Smooth muscle cell (in vitro differentiated cells): ENCODE measurements at regions not wholly inside any gene's neighbourhood (a gene's known extent, or its start where the extent isn't known, plus 50 kb on each side); places are given as distances from the start of the nearest gene placed in this dataset.
"Not testable (repeated sequence)": the region's sequence is repeated elsewhere in the genome, so short reads cannot be mapped to it uniquely, and the experiment has no call there.

ENCODE experiments used
- DNase-seq: peaks from one replicate; lab custom pipeline; 2025; ENCODE audit not compliant: unreplicated experiment; lab: John Stamatoyannopoulos, UW
- H2AFZ ChIP-seq: fragments of 200-600 bp; sonication (generic); 2 replicates; pipeline ENCODE4 v1.6.0; 2016; ENCODE audit warnings: antibody characterized with exemption, low read depth, mild to moderate bottlenecking
- H3F3A ChIP-seq: fragments of 200-600 bp; sonication (generic); 2 replicates; pipeline ENCODE4 v1.6.0; 2017; ENCODE audit warnings: antibody characterized with exemption, low read depth
- H3K27ac ChIP-seq: fragments of 200-600 bp; sonication (generic); 2 replicates; pipeline ENCODE4 v1.5.1; 2016; ENCODE audit warnings: low read depth, mild to moderate bottlenecking
- H3K27me3 ChIP-seq: fragments of 200-600 bp; sonication (generic); 2 replicates; pipeline ENCODE4 v1.6.1; 2016; ENCODE audit warnings: low read depth, mild to moderate bottlenecking
- H3K36me3 ChIP-seq: fragments of 200-600 bp; sonication (generic); 2 replicates; pipeline ENCODE4 v1.5.1; 2016; ENCODE audit warnings: low read depth
- H3K4me1 ChIP-seq: fragments of 200-600 bp; sonication (generic); 2 replicates; pipeline ENCODE4 v1.5.1; 2016; ENCODE audit warnings: low read depth
- H3K4me2 ChIP-seq: fragments of 200-600 bp; sonication (generic); 2 replicates; pipeline ENCODE4 v1.6.0; 2016; ENCODE audit warnings: mild to moderate bottlenecking
- H3K4me3 ChIP-seq: fragments of 200-600 bp; sonication (generic); 2 replicates; pipeline ENCODE4 v1.5.1; 2016; ENCODE audit warnings: mild to moderate bottlenecking
- H3K79me2 ChIP-seq: fragments of 200-600 bp; sonication (generic); 2 replicates; pipeline ENCODE4 v1.6.0; 2016; ENCODE audit warnings: low read depth, mild to moderate bottlenecking
- H3K9ac ChIP-seq: fragments of 200-600 bp; sonication (generic); 2 replicates; pipeline ENCODE4 v1.6.0; 2016; ENCODE audit warnings: low read depth
- H3K9me3 ChIP-seq: fragments of 200-600 bp; sonication (generic); replicated peaks from 2 replicates; pipeline ENCODE4 v1.5.1; 2016; ENCODE audit warnings: low read depth
- H4K20me1 ChIP-seq: fragments of 200-600 bp; sonication (generic); 2 replicates; pipeline ENCODE4 v1.6.0; 2016; ENCODE audit warnings: low read depth
- CTCF ChIP-seq: fragments of 200-600 bp; sonication (generic); IDR thresholded peaks from 2 replicates; pipeline ENCODE4 v1.5.1; 2017; ENCODE audit warnings: borderline replicate concordance, mild to moderate bottlenecking, antibody characterized with exemption; ENCODE audit not compliant: insufficient read depth, poor library complexity, severe bottlenecking
- WGBS: methylation state at CpG from one replicate; pipeline ENCODE4 v1.1.7; 2016; ENCODE audit warnings: low lambda C conversion rate; 5-methylcytosine and 5-hydroxymethylcytosine counted together

GRCh38 chr21:14740116-14740515, 194.0 kb upstream of the SAMSN1 start:
- Histone ChIP-seq H3K79me2 (no peaks in the 10 kb centered on the region), H2AFZ (no peak overlapping the region), H3K4me2 (no peak overlapping the region), H3K27ac (no peak overlapping the region), H3F3A (no peaks in the 10 kb centered on the region), H4K20me1 (no peaks in the 10 kb centered on the region), H3K4me3 (no peak overlapping the region), H3K9ac (no peak overlapping the region), H3K36me3 (no peaks in the 10 kb centered on the region), H3K9me3 (no peaks in the 10 kb centered on the region), H3K4me1 (no peaks in the 10 kb centered on the region), H3K27me3 (no peaks in the 10 kb centered on the region)
- 87% methylated on average over 3 of the region's 3 CpGs for WGBS
- TF ChIP-seq CTCF = no peak
- no peak for DNase-seq

GRCh38 chr21:14739590-14739989, 193.5 kb upstream of the SAMSN1 start:
- Histone ChIP-seq H3K9ac (no peak overlapping the region), H3K4me1 (no peaks in the 10 kb centered on the region), H3F3A (no peaks in the 10 kb centered on the region), H3K9me3 (no peaks in the 10 kb centered on the region), H4K20me1 (no peaks in the 10 kb centered on the region), H2AFZ (no peak overlapping the region), H3K36me3 (no peaks in the 10 kb centered on the region), H3K27me3 (no peaks in the 10 kb centered on the region), H3K27ac (no peak overlapping the region), H3K4me3 (no peak overlapping the region), H3K79me2 (no peaks in the 10 kb centered on the region), H3K4me2 (no peak overlapping the region)
- no peak for DNase-seq
- 80% methylated on average over 2 of the region's 2 CpGs for WGBS
- no peak for TF ChIP-seq CTCF

DNA sequence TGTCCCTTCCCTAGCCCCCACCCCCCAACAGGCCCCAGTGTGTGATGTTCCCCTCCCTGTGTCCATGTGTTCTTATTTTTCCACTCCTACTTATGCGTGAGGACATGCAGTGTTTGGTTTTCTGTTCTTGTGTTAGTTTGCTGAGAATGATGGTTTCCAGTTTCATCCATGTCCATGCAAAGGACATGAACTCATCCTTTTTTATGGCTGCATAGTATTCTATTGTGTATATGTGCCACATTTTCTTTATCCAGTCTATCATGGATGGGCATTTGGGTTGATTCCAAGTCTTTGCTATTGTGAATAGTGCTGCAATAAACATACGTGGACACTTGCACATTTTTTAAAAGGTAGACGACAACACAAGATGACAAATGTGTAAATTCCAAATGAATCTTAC, 192.5 kb upstream of the SAMSN1 start:
- H3K4me2 ChIP-seq, H3K4me3 ChIP-seq, H3K9ac ChIP-seq, H4K20me1 ChIP-seq, H2AFZ ChIP-seq, H3K27me3 ChIP-seq, H3F3A ChIP-seq, H3K27ac ChIP-seq, H3K4me1 ChIP-seq, H3K9me3 ChIP-seq, H3K36me3 ChIP-seq, DNase-seq, H3K79me2 ChIP-seq: not testable (repeated sequence)
- WGBS = 93% methylated on average over 3 of the region's 3 CpGs

- 30% methylated on average over 6 of the region's 6 CpGs for WGBS
- no peak overlapping the region for H2AFZ ChIP-seq
Observed at GRCh38 chr21:14737922-14738321, 191.8 kb upstream of the SAMSN1 start.

More at GRCh38 chr21:14737922-14738321, 191.8 kb upstream of the SAMSN1 start:
- H3K9ac ChIP-seq = no peak overlapping the region
- no peaks in the 10 kb centered on the region for H3K36me3 ChIP-seq
- H3K27ac ChIP-seq = no peak overlapping the region
- no peak overlapping the region for H3K4me3 ChIP-seq
- no peaks in the 10 kb centered on the region for H3K79me2 ChIP-seq
- H3K9me3 ChIP-seq = no peaks in the 10 kb centered on the region
- no peak for DNase-seq
- H3K27me3 ChIP-seq = no peaks in the 10 kb centered on the region
- no peak overlapping the region for H3K4me2 ChIP-seq
- H3K4me1 ChIP-seq = no peaks in the 10 kb centered on the region
- peak; percentile 69 for TF ChIP-seq CTCF
- no peaks in the 10 kb centered on the region for H3F3A ChIP-seq
- H4K20me1 ChIP-seq = no peaks in the 10 kb centered on the region
